ENCODE measurements at regions not wholly inside any gene's neighbourhood (a gene's known extent, or its start where the extent isn't known, plus 50 kb on each side); places are given as distances from the start of the nearest gene placed in this dataset.
A peak's percentile ranks its signal among the peaks of the same experiment; 100 is the strongest.
"Not testable (repeated sequence)": the region's sequence is repeated elsewhere in the genome, so short reads cannot be mapped to it uniquely, and the experiment has no call there.

DNA sequence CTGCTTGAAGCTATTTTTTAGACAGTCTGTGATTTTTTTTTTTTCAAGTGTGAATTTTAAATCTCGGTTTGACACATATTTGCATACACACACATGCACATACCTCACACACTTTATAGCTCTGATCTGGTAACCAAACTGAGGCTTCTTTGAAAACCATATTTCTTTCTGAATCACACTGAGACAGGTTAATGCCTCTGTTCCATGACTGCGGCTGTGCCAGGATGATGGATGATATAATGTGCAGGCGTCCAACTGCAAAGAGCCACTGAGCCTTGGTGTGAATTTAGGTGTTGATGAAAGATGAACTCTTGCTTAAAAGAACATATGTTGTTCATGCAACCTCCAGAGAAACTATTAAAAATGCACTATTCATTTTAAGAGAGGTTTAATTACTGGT is 504.0 kb upstream of the OLFM3 start:
- BruUV-seq (replicated peaks): no TSS peak
- ChIA-PET CTCF (no interaction called here), POLR2A (ENCODE audit: unreplicated experiment) (no interaction called here)
- no peak overlapping the region for H3K27ac ChIP-seq
- no peaks in the 10 kb centered on the region for H3K27me3 ChIP-seq (ENCODE audit: insufficient read depth, low read depth)
- H3K4me2 ChIP-seq: no peak overlapping the region
- no peak for TF ChIP-seq EZH2 (IDR thresholded peaks at IDR 0.05; ENCODE audit: low read depth)
- TF ChIP-seq, protein P1, sequence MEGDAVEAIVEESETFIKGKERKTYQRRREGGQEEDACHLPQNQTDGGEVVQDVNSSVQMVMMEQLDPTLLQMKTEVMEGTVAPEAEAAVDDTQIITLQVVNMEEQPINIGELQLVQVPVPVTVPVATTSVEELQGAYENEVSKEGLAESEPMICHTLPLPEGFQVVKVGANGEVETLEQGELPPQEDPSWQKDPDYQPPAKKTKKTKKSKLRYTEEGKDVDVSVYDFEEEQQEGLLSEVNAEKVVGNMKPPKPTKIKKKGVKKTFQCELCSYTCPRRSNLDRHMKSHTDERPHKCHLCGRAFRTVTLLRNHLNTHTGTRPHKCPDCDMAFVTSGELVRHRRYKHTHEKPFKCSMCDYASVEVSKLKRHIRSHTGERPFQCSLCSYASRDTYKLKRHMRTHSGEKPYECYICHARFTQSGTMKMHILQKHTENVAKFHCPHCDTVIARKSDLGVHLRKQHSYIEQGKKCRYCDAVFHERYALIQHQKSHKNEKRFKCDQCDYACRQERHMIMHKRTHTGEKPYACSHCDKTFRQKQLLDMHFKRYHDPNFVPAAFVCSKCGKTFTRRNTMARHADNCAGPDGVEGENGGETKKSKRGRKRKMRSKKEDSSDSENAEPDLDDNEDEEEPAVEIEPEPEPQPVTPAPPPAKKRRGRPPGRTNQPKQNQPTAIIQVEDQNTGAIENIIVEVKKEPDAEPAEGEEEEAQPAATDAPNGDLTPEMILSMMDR (conservative IDR thresholded peaks at IDR 0.05): no peak
- no peaks in the 10 kb centered on the region for H3F3A ChIP-seq (ENCODE audit: insufficient read depth, low read depth)
- peaks cover 8% of the 10 kb centered on the region; the same call in 1 of the 2 replicates for H3K9me3 ChIP-seq (ENCODE audit: insufficient read depth, low read depth)
- H3K4me1 ChIP-seq (replicated peaks; ENCODE audit: insufficient read depth): no peaks in the 10 kb centered on the region
- intact Hi-C loops (cut with micrococcal nuclease; ENCODE audit: unreplicated experiment): no loop called here
- H4K20me1 ChIP-seq (ENCODE audit: insufficient read depth): no peaks in the 10 kb centered on the region
- no peak overlapping the region for H3K4me3 ChIP-seq
- H2AFZ ChIP-seq: no peak overlapping the region
- 0 out of 2 replicates have a peak, but pooled peaks cover 2% of the 10 kb centered on the region for H3K9me2 ChIP-seq (ENCODE audit: insufficient read depth)
- DNase-seq: no peak
- no peaks in the 10 kb centered on the region for H3K79me2 ChIP-seq (ENCODE audit: low read depth)
- no peaks in the 10 kb centered on the region for H3K36me3 ChIP-seq (ENCODE audit: low read depth)

DNA sequence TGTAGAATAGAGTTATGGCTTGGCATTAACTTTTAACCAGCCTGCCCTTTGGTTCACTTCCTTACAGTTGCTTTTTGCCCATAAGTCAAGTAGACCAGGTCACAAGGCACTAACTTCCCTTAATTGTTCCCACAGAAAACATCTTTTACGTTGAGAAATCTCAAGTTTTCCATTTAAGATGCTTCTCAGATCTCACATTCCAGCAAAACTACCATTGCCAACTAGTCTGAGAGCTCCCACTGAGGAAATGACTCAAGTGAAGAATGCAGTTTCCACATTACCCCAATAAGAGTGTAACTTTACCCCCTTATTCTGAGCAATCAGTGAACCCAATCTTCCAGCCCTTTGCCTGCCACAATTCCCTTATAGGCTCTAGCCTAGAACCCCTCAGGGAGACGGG is 502.2 kb upstream of the OLFM3 start:
- Histone ChIP-seq H3F3A (ENCODE audit: insufficient read depth, low read depth) (no peaks in the 10 kb centered on the region), H2AFZ (no peak overlapping the region), H4K20me1 (ENCODE audit: insufficient read depth) (no peaks in the 10 kb centered on the region), H3K4me3 (no peak overlapping the region), H3K4me1 (replicated peaks; ENCODE audit: insufficient read depth) (no peaks in the 10 kb centered on the region), H3K79me2 (ENCODE audit: low read depth) (no peaks in the 10 kb centered on the region), H3K9me2 (ENCODE audit: insufficient read depth) (0 out of 2 replicates have a peak, but pooled peaks cover 2% of the 10 kb centered on the region), H3K27ac (no peak overlapping the region), H3K36me3 (ENCODE audit: low read depth) (no peaks in the 10 kb centered on the region), H3K9me3 (ENCODE audit: insufficient read depth, low read depth) (peaks cover 8% of the 10 kb centered on the region; the same call in 1 of the 2 replicates), H3K27me3 (ENCODE audit: insufficient read depth, low read depth) (no peaks in the 10 kb centered on the region), H3K4me2 (no peak overlapping the region)
- no TSS peak for BruUV-seq (replicated peaks)
- intact Hi-C loops (cut with micrococcal nuclease; ENCODE audit: unreplicated experiment): no loop called here
- TF ChIP-seq EZH2 (IDR thresholded peaks at IDR 0.05; ENCODE audit: low read depth): no peak
- TF ChIP-seq, protein P1 (conservative IDR thresholded peaks at IDR 0.05): no peak
- DNase-seq: no peak
- CTCF ChIA-PET: no interaction called here
- POLR2A ChIA-PET (ENCODE audit: unreplicated experiment): no interaction called here

DNA sequence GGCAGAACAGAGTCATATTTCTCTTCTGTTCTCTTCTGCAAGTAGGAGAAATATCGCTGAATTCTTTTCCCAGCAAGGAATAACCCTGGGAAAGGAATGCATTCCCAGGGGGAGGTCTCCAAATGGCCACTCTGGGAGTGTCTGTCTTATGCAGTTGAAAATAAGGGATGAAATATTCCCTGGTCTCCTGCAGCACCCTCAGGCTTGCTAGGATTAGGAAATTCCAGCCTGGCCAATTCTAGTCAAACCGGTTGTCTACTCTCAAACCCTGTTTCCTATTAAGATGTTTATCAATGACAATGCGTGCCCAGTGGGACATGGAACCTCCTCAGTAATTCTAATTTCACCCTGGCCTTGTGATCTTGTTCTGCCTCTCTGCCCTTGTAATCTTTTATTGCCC is 501.1 kb upstream of the OLFM3 start:
- H3K4me1 ChIP-seq (replicated peaks; ENCODE audit: insufficient read depth); H3K9me3 ChIP-seq (ENCODE audit: insufficient read depth, low read depth); H3K9me2 ChIP-seq (ENCODE audit: insufficient read depth); H3K4me2 ChIP-seq; H3K27ac ChIP-seq; H3K79me2 ChIP-seq (ENCODE audit: low read depth); H2AFZ ChIP-seq; CTCF ChIA-PET; H3K4me3 ChIP-seq; POLR2A ChIA-PET (ENCODE audit: unreplicated experiment); H3K36me3 ChIP-seq (ENCODE audit: low read depth); intact Hi-C loops (cut with micrococcal nuclease; ENCODE audit: unreplicated experiment); BruUV-seq (replicated peaks); H3F3A ChIP-seq (ENCODE audit: insufficient read depth, low read depth); H3K27me3 ChIP-seq (ENCODE audit: insufficient read depth, low read depth); H4K20me1 ChIP-seq (ENCODE audit: insufficient read depth): not testable (repeated sequence)
- peak in 1 of 2 experiments; percentile 46 for DNase-seq

DNA sequence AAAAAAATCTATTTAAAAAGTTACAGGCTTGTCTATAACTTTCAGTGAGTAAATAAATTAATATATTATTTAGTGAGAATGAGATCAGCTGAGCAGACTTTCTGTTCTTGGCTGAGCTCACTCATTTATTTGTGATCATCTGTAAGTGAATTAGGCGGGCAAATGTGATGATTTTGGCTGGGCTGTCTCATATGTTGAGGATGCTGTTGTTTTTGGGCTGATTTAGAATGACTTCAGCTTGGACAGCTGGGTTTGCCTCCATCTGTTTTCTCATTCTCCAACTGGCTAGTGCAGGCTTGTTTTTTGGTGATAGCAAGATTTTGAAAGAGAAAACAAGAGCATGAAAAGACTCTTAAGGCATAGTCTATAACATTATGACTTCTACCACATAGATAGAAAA is 475.8 kb upstream of the OLFM3 start:
- Histone ChIP-seq H4K20me1 (ENCODE audit: insufficient read depth) (no peaks in the 10 kb centered on the region), H3F3A (ENCODE audit: insufficient read depth, low read depth) (no peaks in the 10 kb centered on the region), H3K79me2 (ENCODE audit: low read depth) (no peaks in the 10 kb centered on the region), H3K4me1 (replicated peaks; ENCODE audit: insufficient read depth) (no peaks in the 10 kb centered on the region), H3K4me3 (no peak overlapping the region), H2AFZ (no peak overlapping the region), H3K36me3 (ENCODE audit: low read depth) (no peaks in the 10 kb centered on the region), H3K27ac (no peak overlapping the region), H3K9me3 (ENCODE audit: insufficient read depth, low read depth) (no peaks in the 10 kb centered on the region), H3K4me2 (no peak overlapping the region), H3K9me2 (ENCODE audit: insufficient read depth) (no peaks in the 10 kb centered on the region), H3K27me3 (ENCODE audit: insufficient read depth, low read depth) (no peaks in the 10 kb centered on the region)
- TF ChIP-seq, protein P1 (conservative IDR thresholded peaks at IDR 0.05): no peak
- no peak for TF ChIP-seq EZH2 (IDR thresholded peaks at IDR 0.05; ENCODE audit: low read depth)
- intact Hi-C loops (cut with micrococcal nuclease; ENCODE audit: unreplicated experiment): no loop called here
- no peak for DNase-seq
- ChIA-PET CTCF (no interaction called here), POLR2A (ENCODE audit: unreplicated experiment) (no interaction called here)
- BruUV-seq (replicated peaks): no TSS peak

Data from PC-9 (cell line).